OCI-LY7 (cell line): ENCODE measurements at regions not wholly inside any gene's neighbourhood (a gene's known extent, or its start where the extent isn't known, plus 50 kb on each side); places are given as distances from the start of the nearest gene placed in this dataset.

Source experiments
- BruUV-seq: library from RNA; stranded (reverse); fragments of 400-500 nt; replicated peaks from 2 replicates; lab custom pipeline; 2021; lab: Mats Ljungman, UMichigan
- CTCF ChIA-PET: fragments of 300-600 bp; sonication (Branson Sonifier 250); formaldehyde crosslinking; loops from one replicate; lab custom pipeline; 2022; ENCODE audit warnings: antibody characterized with exemption; ENCODE audit not compliant: unreplicated experiment; lab: Charles Lee
- POLR2A ChIA-PET: fragments of 300-600 bp; sonication (Branson Sonifier 250); formaldehyde crosslinking; loops from one replicate; lab custom pipeline; 2022; ENCODE audit warnings: antibody characterized with exemption; lab: Charles Lee
- DNase-seq: peaks from one replicate; pipeline ENCODE4 v3.0.0-alpha.2; 2015; ENCODE audit warnings: low spot score
- H2AFZ ChIP-seq: fragments of 200-600 bp; sonication (generic), shearing (Covaris generic); 2 replicates; pipeline ENCODE4 v1.6.1; 2014; ENCODE audit warnings: mild to moderate bottlenecking, antibody characterized with exemption, low read length, moderate library complexity
- H3K27ac ChIP-seq: fragments of 200-600 bp; sonication (generic); 2 replicates; pipeline ENCODE4 v1.5.1; 2014; ENCODE audit warnings: mixed run types, low read depth, mild to moderate bottlenecking, moderate library complexity, low read length, inconsistent platforms; ENCODE audit not compliant: poor library complexity, severe bottlenecking
- H3K36me3 ChIP-seq: fragments of 200-600 bp; sonication (generic); 2 replicates; pipeline ENCODE4 v1.6.1; 2014; ENCODE audit warnings: mild to moderate bottlenecking, antibody characterized with exemption, low read length, moderate library complexity, mixed read lengths; ENCODE audit not compliant: insufficient read depth
- H3K4me1 ChIP-seq: fragments of 200-600 bp; sonication (generic); 2 replicates; pipeline ENCODE4 v1.5.1; 2014; ENCODE audit warnings: mild to moderate bottlenecking, low read length; ENCODE audit not compliant: insufficient read depth, poor library complexity, severe bottlenecking
- H3K4me2 ChIP-seq: fragments of 200-600 bp; sonication (generic); 2 replicates; pipeline ENCODE4 v1.6.1; 2014; ENCODE audit warnings: mild to moderate bottlenecking, low read length
- H3K4me3 ChIP-seq: fragments of 200-600 bp; sonication (generic); 2 replicates; pipeline ENCODE4 v1.5.1; 2014; ENCODE audit warnings: mild to moderate bottlenecking, low read depth, low read length; ENCODE audit not compliant: poor library complexity, severe bottlenecking
- H3K79me2 ChIP-seq: fragments of 200-600 bp; sonication (generic); 2 replicates; pipeline ENCODE4 v1.6.1; 2016; ENCODE audit warnings: low read depth, mild to moderate bottlenecking, low read length, moderate library complexity, mixed read lengths; ENCODE audit not compliant: insufficient read depth
- H3K9me2 ChIP-seq: fragments of 200-600 bp; sonication (generic); 2 replicates; pipeline ENCODE4 v1.6.1; 2016; ENCODE audit warnings: mild to moderate bottlenecking, low read length, mixed read lengths; ENCODE audit not compliant: insufficient read depth
- H3K9me3 ChIP-seq: fragments of 200-600 bp; sonication (generic); 2 replicates; pipeline ENCODE4 v1.6.1; 2014; ENCODE audit warnings: mild to moderate bottlenecking, mixed run types, low read length, mixed read lengths
- H4K20me1 ChIP-seq: fragments of 200-600 bp; sonication (generic); 2 replicates; pipeline ENCODE4 v1.6.1; 2014; ENCODE audit warnings: mild to moderate bottlenecking, antibody characterized with exemption, low read length, moderate library complexity, mixed read lengths; ENCODE audit not compliant: insufficient read depth
- CTCF ChIP-seq: fragments of 200-600 bp; sonication (generic); conservative IDR thresholded peaks from 2 replicates; pipeline ENCODE4 v1.5.1; 2014; ENCODE audit warnings: mild to moderate bottlenecking, antibody characterized with exemption, low read length, moderate library complexity, mixed read lengths
- EZH2phosphoT487 ChIP-seq: fragments of 200-600 bp; sonication (generic); IDR thresholded peaks from 2 replicates; pipeline ENCODE4 v1.6.1; 2018; ENCODE audit warnings: low read depth, borderline replicate concordance, mild to moderate bottlenecking, mixed run types, antibody characterized with exemption, low read length, moderate library complexity, mixed read lengths
- intact Hi-C: fragments of 100-400 bp; cut with micrococcal nuclease; formaldehyde crosslinking; loops from one replicate; pipeline ENCODE4 v1.10.0; 2022; ENCODE audit not compliant: unreplicated experiment

GRCh38 chrX:125089761-125090445 is 229.8 kb upstream of the TEX13C start:
- BruUV-seq, result no TSS peak

GRCh38 chrX:125093852-125094251 is 225.8 kb upstream of the TEX13C start:
- Histone ChIP-seq H3K9me3 (no peaks in the 10 kb centered on the region), H3K27ac (no peak overlapping the region), H2AFZ (no peak overlapping the region), H3K36me3 (no peaks in the 10 kb centered on the region), H3K9me2 (no peaks in the 10 kb centered on the region), H4K20me1 (no peaks in the 10 kb centered on the region), H3K4me2 (no peak overlapping the region), H3K4me3 (no peak overlapping the region), H3K4me1 (no peaks in the 10 kb centered on the region), H3K79me2 (no peaks in the 10 kb centered on the region)
- TF ChIP-seq EZH2phosphoT487 (no peak), CTCF (no peak)
- no TSS peak for BruUV-seq
- ChIA-PET POLR2A (no interaction called here), CTCF (no interaction called here)
- no peak for DNase-seq
- intact Hi-C loops, result no loop called here

More at GRCh38 chrX:125089761-125090445, 229.8 kb upstream of the TEX13C start:
- Histone ChIP-seq H3K4me1 (no peaks in the 10 kb centered on the region), H3K9me2 (no peaks in the 10 kb centered on the region), H3K79me2 (no peaks in the 10 kb centered on the region), H3K27ac (no peak overlapping the region), H3K9me3 (no peaks in the 10 kb centered on the region), H2AFZ (no peak overlapping the region), H4K20me1 (no peaks in the 10 kb centered on the region), H3K4me2 (no peak overlapping the region), H3K4me3 (no peak overlapping the region), H3K36me3 (no peaks in the 10 kb centered on the region)
- CTCF ChIA-PET, result no interaction called here
- intact Hi-C loops, result no loop called here
- POLR2A ChIA-PET, result no interaction called here
- no peak for DNase-seq
- TF ChIP-seq CTCF (no peak), EZH2phosphoT487 (no peak)

GRCh38 chrX:125094901-125095300 is 224.8 kb upstream of the TEX13C start:
- no peaks in the 10 kb centered on the region for H3K9me3 ChIP-seq
- no peak overlapping the region for H3K27ac ChIP-seq
- intact Hi-C loops, result no loop called here
- no peak for DNase-seq
- no TSS peak for BruUV-seq
- H3K9me2 ChIP-seq, result no peaks in the 10 kb centered on the region
- H3K36me3 ChIP-seq, result no peaks in the 10 kb centered on the region
- H3K4me2 ChIP-seq, result no peak overlapping the region
- TF ChIP-seq CTCF, result no peak
- no peak for TF ChIP-seq EZH2phosphoT487
- ChIA-PET POLR2A (interaction anchor here (0.5 kb wide), 1 partner anchor 234 kb away, joined by 3 read pairs; no protein-coding TSS in a partner anchor), CTCF (no interaction called here)
- no peak overlapping the region for H2AFZ ChIP-seq
- no peaks in the 10 kb centered on the region for H3K4me1 ChIP-seq
- no peaks in the 10 kb centered on the region for H3K79me2 ChIP-seq
- no peaks in the 10 kb centered on the region for H4K20me1 ChIP-seq
- no peak overlapping the region for H3K4me3 ChIP-seq
